ENCODE measurements at regions not wholly inside any gene's neighbourhood (a gene's known extent, or its start where the extent isn't known, plus 50 kb on each side); places are given as distances from the start of the nearest gene placed in this dataset.

DNA sequence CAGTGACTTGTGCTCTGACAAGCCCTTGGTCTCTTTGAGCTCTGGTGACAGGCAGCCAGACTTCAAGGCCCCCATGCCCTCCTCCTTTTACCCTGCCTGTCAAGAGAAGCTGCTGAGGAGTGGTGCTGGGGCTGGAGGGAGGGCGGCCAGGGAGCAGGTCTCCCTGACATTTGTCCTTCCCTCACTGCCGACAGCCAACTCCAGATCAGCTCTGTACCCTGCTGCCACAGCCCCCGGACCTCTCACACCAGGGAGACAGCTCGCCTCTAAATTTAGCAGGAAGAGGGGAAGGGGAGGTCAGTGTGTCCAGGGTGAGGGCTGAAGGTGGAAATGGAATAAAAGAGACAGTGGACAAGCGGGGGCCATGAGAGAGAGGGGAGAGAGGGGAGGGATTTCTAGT is 155.8 kb downstream of the TDRD15 start:
- DNase-seq (ENCODE audit: low read depth, low spot score) (no peak), ATAC-seq (no peak)
- ChIA-PET POLR2A (no interaction called here), CTCF (no interaction called here)
- Histone ChIP-seq H3K4me1 (ENCODE audit: control insufficient read depth, insufficient read depth, low read length) (no peaks in the 10 kb centered on the region), H3K27me3 (ENCODE audit: control insufficient read depth, insufficient read depth, low read length) (no peaks in the 10 kb centered on the region; the same call in 1 of the 2 replicates), H3K9me3 (ENCODE audit: control insufficient read depth, insufficient read depth, low read depth, low read length) (no peaks in the 10 kb centered on the region), H3K4me3 (ENCODE audit: low read depth in 2 of 2, low read length in 2 of 2) (no peak overlapping the region), H3K36me3 (ENCODE audit: control insufficient read depth, insufficient read depth, low read length) (no peaks in the 10 kb centered on the region), H3K27ac (ENCODE audit: low read length) (no peak overlapping the region)
- TF ChIP-seq SIN3A (IDR thresholded peaks at IDR 0.05; ENCODE audit: borderline replicate concordance, insufficient read depth, low read depth, low read length) = no peak
- TF ChIP-seq TCF7L2 (IDR thresholded peaks at IDR 0.05; ENCODE audit: low read depth, low read length) = no peak
- TF ChIP-seq, protein P1, sequence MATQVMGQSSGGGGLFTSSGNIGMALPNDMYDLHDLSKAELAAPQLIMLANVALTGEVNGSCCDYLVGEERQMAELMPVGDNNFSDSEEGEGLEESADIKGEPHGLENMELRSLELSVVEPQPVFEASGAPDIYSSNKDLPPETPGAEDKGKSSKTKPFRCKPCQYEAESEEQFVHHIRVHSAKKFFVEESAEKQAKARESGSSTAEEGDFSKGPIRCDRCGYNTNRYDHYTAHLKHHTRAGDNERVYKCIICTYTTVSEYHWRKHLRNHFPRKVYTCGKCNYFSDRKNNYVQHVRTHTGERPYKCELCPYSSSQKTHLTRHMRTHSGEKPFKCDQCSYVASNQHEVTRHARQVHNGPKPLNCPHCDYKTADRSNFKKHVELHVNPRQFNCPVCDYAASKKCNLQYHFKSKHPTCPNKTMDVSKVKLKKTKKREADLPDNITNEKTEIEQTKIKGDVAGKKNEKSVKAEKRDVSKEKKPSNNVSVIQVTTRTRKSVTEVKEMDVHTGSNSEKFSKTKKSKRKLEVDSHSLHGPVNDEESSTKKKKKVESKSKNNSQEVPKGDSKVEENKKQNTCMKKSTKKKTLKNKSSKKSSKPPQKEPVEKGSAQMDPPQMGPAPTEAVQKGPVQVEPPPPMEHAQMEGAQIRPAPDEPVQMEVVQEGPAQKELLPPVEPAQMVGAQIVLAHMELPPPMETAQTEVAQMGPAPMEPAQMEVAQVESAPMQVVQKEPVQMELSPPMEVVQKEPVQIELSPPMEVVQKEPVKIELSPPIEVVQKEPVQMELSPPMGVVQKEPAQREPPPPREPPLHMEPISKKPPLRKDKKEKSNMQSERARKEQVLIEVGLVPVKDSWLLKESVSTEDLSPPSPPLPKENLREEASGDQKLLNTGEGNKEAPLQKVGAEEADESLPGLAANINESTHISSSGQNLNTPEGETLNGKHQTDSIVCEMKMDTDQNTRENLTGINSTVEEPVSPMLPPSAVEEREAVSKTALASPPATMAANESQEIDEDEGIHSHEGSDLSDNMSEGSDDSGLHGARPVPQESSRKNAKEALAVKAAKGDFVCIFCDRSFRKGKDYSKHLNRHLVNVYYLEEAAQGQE (IDR thresholded peaks at IDR 0.05; ENCODE audit: insufficient read depth in 1 of 2, low read depth in 2 of 2, low read length in 1 of 2) = no peak
- TF ChIP-seq, protein P2, sequence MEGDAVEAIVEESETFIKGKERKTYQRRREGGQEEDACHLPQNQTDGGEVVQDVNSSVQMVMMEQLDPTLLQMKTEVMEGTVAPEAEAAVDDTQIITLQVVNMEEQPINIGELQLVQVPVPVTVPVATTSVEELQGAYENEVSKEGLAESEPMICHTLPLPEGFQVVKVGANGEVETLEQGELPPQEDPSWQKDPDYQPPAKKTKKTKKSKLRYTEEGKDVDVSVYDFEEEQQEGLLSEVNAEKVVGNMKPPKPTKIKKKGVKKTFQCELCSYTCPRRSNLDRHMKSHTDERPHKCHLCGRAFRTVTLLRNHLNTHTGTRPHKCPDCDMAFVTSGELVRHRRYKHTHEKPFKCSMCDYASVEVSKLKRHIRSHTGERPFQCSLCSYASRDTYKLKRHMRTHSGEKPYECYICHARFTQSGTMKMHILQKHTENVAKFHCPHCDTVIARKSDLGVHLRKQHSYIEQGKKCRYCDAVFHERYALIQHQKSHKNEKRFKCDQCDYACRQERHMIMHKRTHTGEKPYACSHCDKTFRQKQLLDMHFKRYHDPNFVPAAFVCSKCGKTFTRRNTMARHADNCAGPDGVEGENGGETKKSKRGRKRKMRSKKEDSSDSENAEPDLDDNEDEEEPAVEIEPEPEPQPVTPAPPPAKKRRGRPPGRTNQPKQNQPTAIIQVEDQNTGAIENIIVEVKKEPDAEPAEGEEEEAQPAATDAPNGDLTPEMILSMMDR (IDR thresholded peaks at IDR 0.05) = no peak
- TF ChIP-seq POLR2AphosphoS5 (IDR thresholded peaks at IDR 0.05; ENCODE audit: low read depth, low read length) = no peak
- intact Hi-C loops (cut with micrococcal nuclease; ENCODE audit: unreplicated experiment) = no loop called here
- no TSS peak for BruUV-seq (replicated peaks)
- in situ Hi-C loops (cut with HindIII; ENCODE audit: low pct_unique_long_range_greater_than_20kb, low sequenced_read_pairs) = no loop called here

DNA sequence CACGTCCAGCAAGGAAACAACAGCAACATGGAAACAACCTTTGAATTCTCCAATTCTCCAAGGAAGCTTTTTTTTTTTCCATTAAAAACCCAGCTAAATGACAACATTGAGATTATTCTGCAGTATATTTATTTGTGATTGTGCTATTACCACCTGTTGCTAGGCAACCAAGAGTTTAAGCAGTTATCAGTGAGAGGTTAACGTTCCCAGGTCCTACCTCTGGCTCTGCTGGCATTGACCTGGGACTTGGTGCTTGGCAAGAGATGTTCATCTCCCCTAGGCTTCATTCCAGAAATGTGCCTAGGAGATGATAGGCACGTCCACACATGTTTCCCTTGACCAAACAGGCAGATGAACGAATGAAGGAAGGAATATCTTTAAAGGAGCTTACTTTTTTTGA is 157.0 kb downstream of the TDRD15 start:
- in situ Hi-C loops (cut with HindIII; ENCODE audit: low pct_unique_long_range_greater_than_20kb, low sequenced_read_pairs) = no loop called here
- H3K36me3 ChIP-seq (ENCODE audit: control insufficient read depth, insufficient read depth, low read length) = no peaks in the 10 kb centered on the region
- DNase-seq (ENCODE audit: low read depth, low spot score) = no peak
- TF ChIP-seq SIN3A (IDR thresholded peaks at IDR 0.05; ENCODE audit: borderline replicate concordance, insufficient read depth, low read depth, low read length) (no peak), POLR2AphosphoS5 (IDR thresholded peaks at IDR 0.05; ENCODE audit: low read depth, low read length) (no peak), TCF7L2 (IDR thresholded peaks at IDR 0.05; ENCODE audit: low read depth, low read length) (no peak)
- TF ChIP-seq, protein P1 (IDR thresholded peaks at IDR 0.05; ENCODE audit: insufficient read depth in 1 of 2, low read depth in 2 of 2, low read length in 1 of 2) = no peak
- TF ChIP-seq, protein P2 (IDR thresholded peaks at IDR 0.05) = no peak
- H3K27ac ChIP-seq (ENCODE audit: low read length) = no peak overlapping the region
- CTCF ChIA-PET = no interaction called here
- BruUV-seq (replicated peaks) = no TSS peak
- H3K4me3 ChIP-seq (ENCODE audit: low read depth in 2 of 2, low read length in 2 of 2) = no peak overlapping the region
- POLR2A ChIA-PET = no interaction called here
- no peak for ATAC-seq
- H3K4me1 ChIP-seq (ENCODE audit: control insufficient read depth, insufficient read depth, low read length) = no peaks in the 10 kb centered on the region
- intact Hi-C loops (cut with micrococcal nuclease; ENCODE audit: unreplicated experiment) = no loop called here
- no peaks in the 10 kb centered on the region; the same call in 1 of the 2 replicates for H3K27me3 ChIP-seq (ENCODE audit: control insufficient read depth, insufficient read depth, low read length)
- no peaks in the 10 kb centered on the region for H3K9me3 ChIP-seq (ENCODE audit: control insufficient read depth, insufficient read depth, low read depth, low read length)

Data from Panc1 (cell line).